Gastroesophageal sphincter (tissue), 3 donors: ENCODE measurements at regions not wholly inside any gene's neighbourhood (a gene's known extent, or its start where the extent isn't known, plus 50 kb on each side); places are given as distances from the start of the nearest gene placed in this dataset.
A peak's percentile ranks its signal among the peaks of the same experiment; 100 is the strongest.

Experiments used
- EP300 ChIP-seq: sonication (generic); formaldehyde crosslinking; IDR thresholded peaks from one replicate; pipeline ENCODE4 v1.6.1; 2017; ENCODE audit warnings: antibody characterized with exemption, mild to moderate bottlenecking
- POLR2A ChIP-seq, 2 donors: fragments of 450-650 bp; IDR thresholded peaks; one replicate each; pipeline ENCODE4 v1.6.1; 2017; ENCODE audit warnings: antibody characterized with exemption in 2 of 2, mild to moderate bottlenecking in 2 of 2, moderate library complexity in 1 of 2
- POLR2AphosphoS5 ChIP-seq: sonication (generic); formaldehyde crosslinking; IDR thresholded peaks from one replicate; pipeline ENCODE4 v1.6.1; 2017; ENCODE audit warnings: antibody characterized with exemption
- TF ChIP-seq, protein P1 (sequence below), 4 experiments: fragments of 200-600 bp in 2 of 4; fragments of 450-650 bp in 2 of 4; sonication (generic) in 1 of 4; IDR thresholded peaks; one replicate each; pipeline ENCODE4 v1.5.1; 2017 to 2019; ENCODE audit warnings: antibody characterized with exemption in 4 of 4, mild to moderate bottlenecking in 2 of 4, moderate library complexity in 2 of 4

DNA sequence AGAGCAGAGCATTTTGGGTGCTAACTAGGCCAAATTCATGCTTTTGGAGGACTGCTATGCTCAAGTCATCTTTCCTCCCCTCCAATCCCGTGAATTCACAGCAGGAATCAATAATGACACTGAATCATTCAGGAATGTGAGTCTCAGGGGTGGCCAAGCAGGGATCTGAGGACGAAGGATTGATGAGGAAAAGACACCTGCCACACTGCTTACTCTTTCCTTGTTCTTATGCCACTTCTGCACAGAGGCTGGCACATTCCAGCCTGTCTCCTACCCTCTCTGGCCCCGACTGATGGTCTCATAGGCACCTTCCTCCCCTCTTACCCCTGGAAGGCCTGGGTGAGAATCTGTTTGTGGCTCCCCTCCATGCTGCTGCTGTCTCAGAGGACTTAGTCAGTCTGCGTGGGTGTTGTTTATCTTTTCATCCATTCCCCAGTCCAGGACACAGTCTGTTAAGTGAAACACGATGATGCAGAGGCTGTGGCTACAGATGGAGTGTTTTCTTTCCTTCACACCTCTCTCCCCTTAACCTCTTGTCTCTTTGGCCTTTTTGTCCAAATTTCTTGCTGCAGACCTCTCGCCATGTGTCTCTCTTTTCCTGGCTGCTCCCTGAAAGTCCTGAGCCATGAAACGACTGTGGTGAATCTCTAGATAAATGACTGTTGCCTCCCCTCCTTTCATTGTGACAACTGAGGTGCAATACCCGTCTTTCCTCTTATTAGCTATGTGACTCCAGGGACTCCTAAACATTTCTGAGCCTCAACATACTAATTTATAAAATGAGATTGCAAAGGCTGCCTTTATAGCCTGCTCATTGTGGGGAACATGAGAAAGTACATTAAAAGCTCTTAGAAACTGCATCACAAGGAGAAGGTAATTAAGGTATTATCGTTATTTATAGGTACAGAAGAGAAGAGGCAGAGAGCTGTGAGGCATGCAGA is 86.9 kb downstream of the RDH14 start:
- TF ChIP-seq, protein P1, sequence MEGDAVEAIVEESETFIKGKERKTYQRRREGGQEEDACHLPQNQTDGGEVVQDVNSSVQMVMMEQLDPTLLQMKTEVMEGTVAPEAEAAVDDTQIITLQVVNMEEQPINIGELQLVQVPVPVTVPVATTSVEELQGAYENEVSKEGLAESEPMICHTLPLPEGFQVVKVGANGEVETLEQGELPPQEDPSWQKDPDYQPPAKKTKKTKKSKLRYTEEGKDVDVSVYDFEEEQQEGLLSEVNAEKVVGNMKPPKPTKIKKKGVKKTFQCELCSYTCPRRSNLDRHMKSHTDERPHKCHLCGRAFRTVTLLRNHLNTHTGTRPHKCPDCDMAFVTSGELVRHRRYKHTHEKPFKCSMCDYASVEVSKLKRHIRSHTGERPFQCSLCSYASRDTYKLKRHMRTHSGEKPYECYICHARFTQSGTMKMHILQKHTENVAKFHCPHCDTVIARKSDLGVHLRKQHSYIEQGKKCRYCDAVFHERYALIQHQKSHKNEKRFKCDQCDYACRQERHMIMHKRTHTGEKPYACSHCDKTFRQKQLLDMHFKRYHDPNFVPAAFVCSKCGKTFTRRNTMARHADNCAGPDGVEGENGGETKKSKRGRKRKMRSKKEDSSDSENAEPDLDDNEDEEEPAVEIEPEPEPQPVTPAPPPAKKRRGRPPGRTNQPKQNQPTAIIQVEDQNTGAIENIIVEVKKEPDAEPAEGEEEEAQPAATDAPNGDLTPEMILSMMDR (IDR thresholded peaks at IDR 0.05): no peak
- TF ChIP-seq EP300: no peak
- TF ChIP-seq POLR2A (IDR thresholded peaks at IDR 0.05): no peak
- peak; percentile 81 for TF ChIP-seq POLR2AphosphoS5
